Breast epithelium (tissue), 4 donors: ENCODE measurements at regions not wholly inside any gene's neighbourhood (a gene's known extent, or its start where the extent isn't known, plus 50 kb on each side); places are given as distances from the start of the nearest gene placed in this dataset.

Experiments used
- DNase-seq, 2 donors: peaks; one replicate each; pipeline ENCODE4 v3.0.0-alpha.2; 2019; ENCODE audit warnings: low spot score in 2 of 2
- H3K27ac ChIP-seq, 2 donors: fragments of 200-600 bp; sonication (generic) in 1 of 2; one replicate each; pipeline ENCODE4 v1.5.1; 2016 to 2019; ENCODE audit warnings: mild to moderate bottlenecking in 1 of 2
- H3K27me3 ChIP-seq, 2 donors: fragments of 200-600 bp; sonication (generic) in 1 of 2; one replicate each; pipeline versions ENCODE4 v1.5.1 to v1.6.0; 2017 to 2019; ENCODE audit warnings: control low read depth in 1 of 2, mild to moderate bottlenecking in 1 of 2
- H3K36me3 ChIP-seq: fragments of 200-600 bp; one replicate; pipeline ENCODE4 v1.5.1; 2019
- H3K4me1 ChIP-seq, 2 donors: fragments of 200-600 bp; sonication (generic); one replicate each; pipeline ENCODE4 v1.5.1; 2016 to 2019; ENCODE audit warnings: control low read depth in 1 of 2
- H3K4me3 ChIP-seq, 3 donors: fragments of 200-600 bp; sonication (generic); 1 replicate in 2 of 3; 2 replicates in 1 of 3; pipeline ENCODE4 v1.5.1; 2016 to 2019; ENCODE audit warnings: mild to moderate bottlenecking in 3 of 3, moderate library complexity in 2 of 3
- H3K9me3 ChIP-seq, 2 donors: fragments of 200-600 bp; sonication (generic) in 1 of 2; one replicate each; pipeline ENCODE4 v1.5.1; 2016 to 2019; ENCODE audit warnings: control low read depth in 1 of 2
- POLR2A ChIP-seq: fragments of 450-650 bp; IDR thresholded peaks from one replicate; pipeline ENCODE4 v1.6.1; 2016; ENCODE audit warnings: antibody characterized with exemption, mild to moderate bottlenecking, moderate library complexity
- POLR2AphosphoS5 ChIP-seq, 3 donors: sonication (generic); formaldehyde crosslinking; IDR thresholded peaks; one replicate each; pipeline ENCODE4 v1.6.1; 2017; ENCODE audit warnings: antibody characterized with exemption in 3 of 3
- intact Hi-C: fragments of 100-400 bp; cut with DNase I; formaldehyde crosslinking; loops from one replicate; pipeline ENCODE4 v1.15.1; 2023; ENCODE audit warnings: low total_unique reads
- TF ChIP-seq, protein P1 (sequence below), 3 donors: fragments of 450-650 bp; IDR thresholded peaks; one replicate each; pipeline ENCODE4 v1.5.1; 2016 to 2017; ENCODE audit warnings: antibody characterized with exemption in 3 of 3, mild to moderate bottlenecking in 3 of 3, moderate library complexity in 3 of 3

DNA sequence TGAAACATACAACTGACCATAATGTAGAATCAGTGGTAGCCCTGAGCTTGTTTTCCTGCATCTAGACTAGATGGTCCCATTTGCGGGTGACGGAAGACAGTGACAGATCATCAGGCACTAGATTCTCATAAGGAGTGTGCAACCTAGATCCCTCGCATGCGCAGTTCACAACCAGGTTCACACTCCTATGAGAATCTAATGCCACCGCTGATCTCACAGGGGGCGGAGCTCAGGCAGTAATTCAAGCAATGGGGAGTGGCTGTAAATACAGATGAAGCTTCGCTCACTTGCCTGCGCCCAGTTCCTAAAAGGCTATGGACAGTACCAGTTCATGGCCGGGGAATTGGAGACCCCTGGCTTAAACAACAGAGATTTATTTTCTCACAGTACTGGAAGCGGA, 656.3 kb downstream of the HS3ST4 start:
- peaks cover 6 to 10% of the 10 kb centered on the region in 2 donors for H3K9me3 ChIP-seq
- H3K27ac ChIP-seq: no peak overlapping the region
- H3K4me1 ChIP-seq: no peaks in the 10 kb centered on the region
- peaks cover 0 to 4% of the 10 kb centered on the region in 2 donors for H3K27me3 ChIP-seq
- H3K4me3 ChIP-seq: no peak overlapping the region
- DNase-seq: no peak
- H3K36me3 ChIP-seq: no peaks in the 10 kb centered on the region
- intact Hi-C loops: no loop called here
- TF ChIP-seq POLR2AphosphoS5 (IDR thresholded peaks at IDR 0.05): no peak
- TF ChIP-seq, protein P1, sequence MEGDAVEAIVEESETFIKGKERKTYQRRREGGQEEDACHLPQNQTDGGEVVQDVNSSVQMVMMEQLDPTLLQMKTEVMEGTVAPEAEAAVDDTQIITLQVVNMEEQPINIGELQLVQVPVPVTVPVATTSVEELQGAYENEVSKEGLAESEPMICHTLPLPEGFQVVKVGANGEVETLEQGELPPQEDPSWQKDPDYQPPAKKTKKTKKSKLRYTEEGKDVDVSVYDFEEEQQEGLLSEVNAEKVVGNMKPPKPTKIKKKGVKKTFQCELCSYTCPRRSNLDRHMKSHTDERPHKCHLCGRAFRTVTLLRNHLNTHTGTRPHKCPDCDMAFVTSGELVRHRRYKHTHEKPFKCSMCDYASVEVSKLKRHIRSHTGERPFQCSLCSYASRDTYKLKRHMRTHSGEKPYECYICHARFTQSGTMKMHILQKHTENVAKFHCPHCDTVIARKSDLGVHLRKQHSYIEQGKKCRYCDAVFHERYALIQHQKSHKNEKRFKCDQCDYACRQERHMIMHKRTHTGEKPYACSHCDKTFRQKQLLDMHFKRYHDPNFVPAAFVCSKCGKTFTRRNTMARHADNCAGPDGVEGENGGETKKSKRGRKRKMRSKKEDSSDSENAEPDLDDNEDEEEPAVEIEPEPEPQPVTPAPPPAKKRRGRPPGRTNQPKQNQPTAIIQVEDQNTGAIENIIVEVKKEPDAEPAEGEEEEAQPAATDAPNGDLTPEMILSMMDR (IDR thresholded peaks at IDR 0.05): no peak
- TF ChIP-seq POLR2A: no peak

DNA sequence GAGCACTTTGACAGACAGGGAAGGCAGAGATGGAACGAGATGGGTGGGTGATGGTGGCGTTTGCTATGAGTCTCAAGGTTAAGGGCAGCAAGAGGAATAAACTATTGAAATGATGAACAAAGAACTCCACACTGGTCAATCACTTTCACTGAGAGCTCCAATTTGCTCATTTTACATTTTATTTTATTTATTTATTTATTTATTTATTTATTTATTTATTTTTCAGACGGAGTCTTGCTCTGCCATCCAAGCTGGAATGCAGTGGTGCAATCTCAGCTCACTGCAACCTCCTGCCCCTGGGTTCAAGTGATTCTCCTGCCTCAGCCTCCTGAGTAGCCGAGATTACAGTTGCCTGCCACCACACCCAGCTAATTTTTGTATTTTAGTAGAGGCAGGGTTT, 669.1 kb downstream of the HS3ST4 start:
- H3K36me3 ChIP-seq: no peaks in the 10 kb centered on the region
- peaks cover 0 to 16% of the 10 kb centered on the region in 2 donors for H3K9me3 ChIP-seq
- H3K4me1 ChIP-seq: no peaks in the 10 kb centered on the region
- DNase-seq: no peak
- H3K27me3 ChIP-seq: no peaks in the 10 kb centered on the region
- TF ChIP-seq, protein P1 (IDR thresholded peaks at IDR 0.05): no peak
- no peak for TF ChIP-seq POLR2A
- TF ChIP-seq POLR2AphosphoS5 (IDR thresholded peaks at IDR 0.05): no peak
- no peak overlapping the region for H3K4me3 ChIP-seq
- H3K27ac ChIP-seq: no peak overlapping the region
- intact Hi-C loops: no loop called here

DNA sequence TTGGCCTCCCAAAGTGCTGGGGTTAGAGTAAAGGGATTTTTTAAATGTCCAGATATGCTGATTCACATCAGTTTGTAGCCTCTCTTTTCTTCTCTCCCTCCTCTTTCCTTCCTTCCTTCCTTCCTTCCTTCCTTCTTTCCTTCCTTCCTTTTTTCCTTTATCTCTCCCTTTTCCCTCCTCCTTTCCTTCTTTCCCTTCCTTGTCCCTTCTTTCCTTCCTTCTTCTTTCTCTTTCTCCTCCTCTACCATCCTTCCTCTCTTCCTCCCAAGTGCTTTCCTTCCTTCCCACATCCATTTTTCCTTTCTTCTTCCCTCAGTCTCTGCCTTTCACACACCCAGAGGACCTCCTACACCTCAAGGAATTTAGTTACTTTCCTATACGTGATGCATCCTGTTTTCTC, 671.8 kb downstream of the HS3ST4 start:
- Histone ChIP-seq H3K36me3 (no peaks in the 10 kb centered on the region), H3K4me1 (no peaks in the 10 kb centered on the region), H3K27me3 (peaks cover 0 to 4% of the 10 kb centered on the region in 2 donors), H3K4me3 (no peak overlapping the region), H3K27ac (no peak overlapping the region), H3K9me3 (no peaks in the 10 kb centered on the region)
- DNase-seq: no peak
- intact Hi-C loops: no loop called here
- no peak for TF ChIP-seq POLR2AphosphoS5 (IDR thresholded peaks at IDR 0.05)
- TF ChIP-seq, protein P1 (IDR thresholded peaks at IDR 0.05): no peak
- TF ChIP-seq POLR2A: no peak

DNA sequence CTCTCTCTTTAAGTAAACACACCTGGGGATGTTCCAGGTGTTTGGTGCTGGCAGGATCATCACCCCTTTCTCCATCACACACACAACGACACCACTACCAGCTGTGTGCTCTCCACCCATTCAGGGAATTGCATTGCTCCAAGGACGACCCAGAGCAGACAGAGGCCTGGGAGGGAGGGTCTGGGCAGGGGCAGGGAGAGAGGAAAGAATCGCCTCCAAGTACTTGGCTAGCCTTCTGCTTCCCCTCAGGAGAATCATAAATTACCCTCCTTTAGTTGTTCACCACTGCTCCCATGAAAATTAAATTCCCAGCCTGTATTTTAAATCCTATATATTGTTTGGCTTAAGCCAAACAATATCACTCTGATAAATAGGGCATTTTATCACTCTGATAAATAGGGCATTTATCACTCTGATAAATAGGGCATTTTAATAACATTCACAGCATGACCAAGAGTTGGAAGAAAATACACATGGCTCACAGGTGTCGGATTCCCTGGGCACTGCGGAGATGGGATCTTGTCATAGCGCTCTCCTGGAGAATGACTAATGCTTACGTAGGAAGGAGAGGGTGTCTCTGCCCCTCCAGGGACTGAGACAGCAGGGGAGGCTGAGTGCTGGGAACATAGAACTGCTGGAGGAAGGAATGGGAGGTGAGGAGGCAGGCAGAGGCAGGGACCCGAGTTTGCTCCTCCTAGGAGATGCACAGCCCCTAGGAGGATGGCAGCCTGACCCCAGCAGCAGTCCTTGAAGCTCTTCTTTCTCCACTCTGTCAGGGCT, 673.6 kb downstream of the HS3ST4 start:
- Histone ChIP-seq H3K27ac (no peak overlapping the region), H3K9me3 (no peaks in the 10 kb centered on the region), H3K36me3 (no peaks in the 10 kb centered on the region), H3K4me1 (no peaks in the 10 kb centered on the region), H3K27me3 (peaks cover 0 to 4% of the 10 kb centered on the region in 2 donors), H3K4me3 (no peak overlapping the region)
- intact Hi-C loops: no loop called here
- TF ChIP-seq, protein P1 (IDR thresholded peaks at IDR 0.05): no peak
- no peak for DNase-seq

DNA sequence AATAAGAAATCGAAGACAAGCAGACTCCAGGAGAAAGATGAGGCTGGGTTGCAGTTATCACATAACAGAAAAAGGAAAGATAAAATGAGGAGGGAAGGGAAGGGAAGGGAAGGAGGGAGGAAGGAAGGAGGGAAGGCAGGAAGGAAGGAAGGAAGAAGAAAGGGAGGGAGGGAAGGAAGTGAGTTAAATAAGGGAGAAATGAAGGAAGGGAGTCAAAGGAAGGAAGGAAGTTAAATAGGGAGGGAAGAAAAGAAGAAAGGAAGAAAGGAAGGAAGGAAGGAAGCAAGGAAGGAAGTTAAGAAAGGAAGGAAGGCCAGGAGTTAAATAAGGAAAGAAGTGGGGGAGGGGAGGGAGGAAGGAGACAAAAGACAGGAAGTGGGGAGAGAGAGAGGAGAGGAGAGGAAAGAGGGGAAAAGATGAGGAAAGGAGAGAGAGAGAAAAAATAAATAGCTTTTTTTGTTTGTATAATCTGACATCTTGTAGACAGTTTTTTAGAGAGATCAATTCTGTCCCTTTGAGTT, 679.6 kb downstream of the HS3ST4 start:
- H3K27ac ChIP-seq: no peak overlapping the region
- DNase-seq: no peak
- peaks cover 0 to 4% of the 10 kb centered on the region in 2 donors for H3K27me3 ChIP-seq
- no peak for TF ChIP-seq POLR2A
- TF ChIP-seq POLR2AphosphoS5 (IDR thresholded peaks at IDR 0.05): no peak
- TF ChIP-seq, protein P1 (IDR thresholded peaks at IDR 0.05): no peak
- H3K4me3 ChIP-seq: no peak overlapping the region
- H3K36me3 ChIP-seq: no peaks in the 10 kb centered on the region
- intact Hi-C loops: no loop called here
- no peaks in the 10 kb centered on the region for H3K4me1 ChIP-seq
- no peaks in the 10 kb centered on the region for H3K9me3 ChIP-seq
